K562 (cell line): ENCODE measurements at regions not wholly inside any gene's neighbourhood (a gene's known extent, or its start where the extent isn't known, plus 50 kb on each side); places are given as distances from the start of the nearest gene placed in this dataset.

Experiments
- ATAC-seq: fragments of 200-7000 bp; cut with Tn5 transposase; 3 replicates; pipeline ENCODE4 v1.9.1; 2020; ENCODE audit warnings: moderate library complexity
- BruUV-seq: library from RNA; stranded (reverse); fragments of 400-500 nt; replicated peaks from 2 replicates; lab custom pipeline; 2021; lab: Mats Ljungman, UMichigan
- CTCF ChIA-PET: fragments of 300-600 bp; formaldehyde crosslinking; extraction: SDS; loops from one replicate; lab custom pipeline; 2021; ENCODE audit warnings: low intra/inter-chr PET ratio; lab: Yijun Ruan, JAX
- POLR2A ChIA-PET: fragments of 300-600, 350-650 bp; sonication (Branson Sonifier 250); formaldehyde crosslinking; extraction: SDS; loops from one replicate; lab custom pipeline; 2021; ENCODE audit warnings: antibody characterized with exemption, inconsistent platforms; lab: Yijun Ruan, JAX
- DNase-seq, 4 experiments: peaks; one replicate each; pipeline versions ENCODE4 v3.0.0 to v3.0.0-alpha.2; 2011 to 2018; ENCODE audit warnings: low spot score in 3 of 4, mixed read lengths in 3 of 4; ENCODE audit errors: extremely low read depth in 1 of 4
- FAIRE-seq: peaks from 2 replicates; lab custom pipeline; 2011; peaks lifted over from hg19 to GRCh38; lab: Jason Lieb, UNC
- H2AFZ ChIP-seq: 2 replicates; pipeline ENCODE4 v1.6.0; 2011; ENCODE audit warnings: low read depth, low read length, control low read depth, inconsistent platforms
- H3K27ac ChIP-seq: fragments of 200-600 bp; 3 replicates; pipeline ENCODE4 v1.8.0; 2011; ENCODE audit warnings: low read depth, mild to moderate bottlenecking, control low read depth, inconsistent platforms, low read length, moderate library complexity, mixed read lengths; ENCODE audit errors: extremely low read depth
- H3K27me3 ChIP-seq, 2 experiments: fragments of 300-600 bp in 1 of 2; 2 replicates in 1 of 2; 3 replicates in 1 of 2; pipeline versions ENCODE4 v1.6.0 to v1.8.0; 2011; ENCODE audit warnings: inconsistent platforms in 2 of 2, low read length in 2 of 2, mild to moderate bottlenecking in 1 of 2, mixed read lengths in 1 of 2, moderate library complexity in 1 of 2; ENCODE audit not compliant: control insufficient read depth in 2 of 2, insufficient read depth in 2 of 2
- H3K36me3 ChIP-seq: fragments of 300-600 bp; 3 replicates; pipeline ENCODE4 v1.8.0; 2011; ENCODE audit warnings: mild to moderate bottlenecking, low read length, inconsistent platforms; ENCODE audit not compliant: control insufficient read depth, insufficient read depth
- H3K4me1 ChIP-seq, 2 experiments: fragments of 200-600 bp in 1 of 2; replicated peaks in 1 of 2; 2 replicates in 1 of 2; 3 replicates in 1 of 2; pipeline versions ENCODE4 v1.5.1 to v1.8.0; 2011; ENCODE audit warnings: inconsistent platforms in 2 of 2, low read length in 2 of 2, mild to moderate bottlenecking in 1 of 2, mixed read lengths in 1 of 2, moderate library complexity in 1 of 2; ENCODE audit not compliant: control insufficient read depth in 2 of 2, insufficient read depth in 2 of 2
- H3K4me2 ChIP-seq: 2 replicates; pipeline ENCODE4 v1.6.1; 2011; ENCODE audit warnings: low read length, control low read depth, inconsistent platforms, mixed read lengths; ENCODE audit not compliant: insufficient read depth
- H3K4me3 ChIP-seq: fragments of 200-600 bp; sonication (generic), shearing (Covaris generic); 2 replicates; pipeline ENCODE4 v1.5.1; 2016; ENCODE audit warnings: control low read depth, inconsistent platforms
- H3K79me2 ChIP-seq: fragments of 200-600 bp; 3 replicates; pipeline ENCODE4 v1.8.0; 2011; ENCODE audit warnings: low read length, inconsistent platforms; ENCODE audit not compliant: control insufficient read depth, insufficient read depth
- H3K9ac ChIP-seq, 2 experiments: 2 replicates each; pipeline versions ENCODE4 v1.6.0 to v1.6.1; 2011; ENCODE audit warnings: low read depth in 2 of 2, low read length in 2 of 2, control low read depth in 1 of 2, inconsistent platforms in 1 of 2, mild to moderate bottlenecking in 1 of 2, mixed read lengths in 1 of 2; ENCODE audit not compliant: insufficient read depth in 1 of 2
- H3K9me1 ChIP-seq: one replicate; pipeline ENCODE4 v1.6.0; 2011; ENCODE audit warnings: inconsistent platforms, mild to moderate bottlenecking, low read length, moderate library complexity; ENCODE audit not compliant: control insufficient read depth, insufficient read depth
- H3K9me3 ChIP-seq: replicated peaks from 2 replicates; pipeline ENCODE4 v1.5.1; 2011; ENCODE audit warnings: low read depth, low read length, inconsistent platforms; ENCODE audit not compliant: control insufficient read depth, insufficient read depth
- H4K20me1 ChIP-seq: replicated peaks from 2 replicates; pipeline ENCODE4 v1.6.1; 2011; ENCODE audit warnings: low read length, inconsistent platforms, mixed read lengths; ENCODE audit not compliant: control insufficient read depth, insufficient read depth
- BCOR ChIP-seq: fragments of 450-650 bp; IDR thresholded peaks from 2 replicates; pipeline ENCODE4 v1.6.1; 2016
- CEBPG ChIP-seq, 3 experiments: fragments of 200-800 bp in 1 of 3; sonication (Bioruptor generic) in 1 of 3; sonication (generic) in 1 of 3; formaldehyde crosslinking in 1 of 3; IDR thresholded peaks in 2 of 3; conservative IDR thresholded peaks in 1 of 3; 2 replicates each; pipeline versions ENCODE4 v1.6.1 to v1.8.0; 2016 to 2022; ENCODE audit warnings: missing compliant biosample characterization in 2 of 3, missing genetic modification characterization in 2 of 3, mild to moderate bottlenecking in 1 of 3, missing genetic modification reagents in 1 of 3
- GTF2A2 ChIP-seq: IDR thresholded peaks from 2 replicates; pipeline ENCODE4 v1.6.1; 2016; ENCODE audit warnings: mild to moderate bottlenecking, missing genetic modification characterization, missing compliant biosample characterization
- HDGF ChIP-seq: fragments of 450-650 bp; IDR thresholded peaks from 2 replicates; pipeline ENCODE4 v1.6.1; 2016
- IRF2 ChIP-seq: sonication (generic); formaldehyde crosslinking; IDR thresholded peaks from 2 replicates; pipeline ENCODE4 v1.8.1; 2022; ENCODE audit warnings: mild to moderate bottlenecking, missing genetic modification reagents
- PHB2 ChIP-seq: fragments of 450-650 bp; IDR thresholded peaks from 2 replicates; pipeline ENCODE4 v1.6.1; 2017; ENCODE audit warnings: low read depth
- POLR2H ChIP-seq: IDR thresholded peaks from 2 replicates; pipeline ENCODE4 v1.6.1; 2016; ENCODE audit warnings: missing genetic modification characterization, low read depth, mild to moderate bottlenecking, control low read depth, missing compliant biosample characterization, moderate library complexity
- PTTG1 ChIP-seq: fragments of 450-650 bp; IDR thresholded peaks from 2 replicates; pipeline ENCODE4 v1.6.1; 2016; ENCODE audit warnings: low read depth, mild to moderate bottlenecking, missing genetic modification characterization, missing compliant biosample characterization
- TAF9B ChIP-seq: fragments of 450-650 bp; IDR thresholded peaks from 2 replicates; pipeline ENCODE4 v1.6.1; 2018; ENCODE audit warnings: mild to moderate bottlenecking; ENCODE audit not compliant: partially characterized antibody
- XRCC3 ChIP-seq: fragments of 450-650 bp; IDR thresholded peaks from 2 replicates; pipeline ENCODE4 v1.6.1; 2017; ENCODE audit warnings: mild to moderate bottlenecking, moderate library complexity
- ZNF140 ChIP-seq: fragments of 250-450 bp; sonication (Bioruptor Pico); IDR thresholded peaks from 2 replicates; pipeline ENCODE4 v1.8.0; 2021; ENCODE audit warnings: moderate library complexity, mild to moderate bottlenecking, inconsistent platforms
- ZNF174 ChIP-seq: fragments of 250-450 bp; sonication (Bioruptor Pico); IDR thresholded peaks from 2 replicates; pipeline ENCODE4 v1.4.0; 2020; ENCODE audit warnings: mild to moderate bottlenecking
- ZNF384 ChIP-seq: IDR thresholded peaks from 2 replicates; pipeline ENCODE4 v1.6.1; 2012; ENCODE audit warnings: low read depth, low read length, improper control_type of control experiment
- ZNF408 ChIP-seq: fragments of 250-450 bp; sonication (Bioruptor Pico); IDR thresholded peaks from 2 replicates; pipeline ENCODE4 v1.4.0; 2020; ENCODE audit warnings: low read depth, mild to moderate bottlenecking, moderate library complexity
- ZSCAN29 ChIP-seq: fragments of 450-650 bp; IDR thresholded peaks from 2 replicates; pipeline ENCODE4 v1.6.1; 2017
- in situ Hi-C: fragments of 300-500 bp; cut with MboI; formaldehyde crosslinking; loops from 4 replicates; pipeline ENCODE4 v1.15.0; 2018; ENCODE audit warnings: inconsistent platforms, mixed read lengths
- intact Hi-C: fragments of 100-400 bp; cut with micrococcal nuclease; formaldehyde crosslinking; loops from 2 replicates; pipeline ENCODE4 v1.14.2; 2022
- TF ChIP-seq, protein P1 (sequence below), 2 experiments: fragments of 200-800 bp in 1 of 2; sonication (Bioruptor generic) in 1 of 2; sonication (generic) in 1 of 2; formaldehyde crosslinking in 1 of 2; IDR thresholded peaks in 1 of 2; conservative IDR thresholded peaks in 1 of 2; 2 replicates each; pipeline versions ENCODE4 v1.5.0 to v1.6.1; 2016 to 2020; ENCODE audit warnings: missing compliant biosample characterization in 1 of 2, missing genetic modification characterization in 1 of 2, missing genetic modification reagents in 1 of 2
- TF ChIP-seq, protein P2 (sequence below): fragments of 250-450 bp; sonication (Bioruptor Pico); IDR thresholded peaks from 2 replicates; pipeline ENCODE4 v1.5.0; 2022; ENCODE audit warnings: mild to moderate bottlenecking
- TF ChIP-seq, protein P3 (sequence below): fragments of 450-650 bp; formaldehyde crosslinking; IDR thresholded peaks from 2 replicates; pipeline ENCODE4 v1.4.0; 2022; ENCODE audit warnings: missing genetic modification characterization

DNA sequence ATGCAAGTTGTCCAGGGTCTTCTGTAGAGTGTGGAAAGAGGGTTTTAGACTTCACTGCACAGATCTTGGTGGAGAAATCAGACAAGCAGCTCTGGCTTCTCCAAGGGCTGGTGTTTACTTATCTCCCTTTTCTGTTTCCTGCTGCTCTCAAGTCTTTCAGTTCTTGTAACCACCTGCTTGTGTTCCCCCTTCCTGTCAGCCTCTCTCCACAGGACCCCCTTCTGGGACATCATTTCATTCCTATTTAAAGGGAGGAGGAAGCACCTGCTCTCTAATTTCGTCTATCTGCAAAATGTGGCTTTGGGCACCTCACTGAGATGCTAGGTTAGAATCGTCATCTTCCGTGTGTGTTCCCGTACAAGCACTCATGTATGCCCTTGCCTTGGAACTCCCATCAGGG, 636.2 kb downstream of the MTRR start (continued):
- TF ChIP-seq, protein P1, sequence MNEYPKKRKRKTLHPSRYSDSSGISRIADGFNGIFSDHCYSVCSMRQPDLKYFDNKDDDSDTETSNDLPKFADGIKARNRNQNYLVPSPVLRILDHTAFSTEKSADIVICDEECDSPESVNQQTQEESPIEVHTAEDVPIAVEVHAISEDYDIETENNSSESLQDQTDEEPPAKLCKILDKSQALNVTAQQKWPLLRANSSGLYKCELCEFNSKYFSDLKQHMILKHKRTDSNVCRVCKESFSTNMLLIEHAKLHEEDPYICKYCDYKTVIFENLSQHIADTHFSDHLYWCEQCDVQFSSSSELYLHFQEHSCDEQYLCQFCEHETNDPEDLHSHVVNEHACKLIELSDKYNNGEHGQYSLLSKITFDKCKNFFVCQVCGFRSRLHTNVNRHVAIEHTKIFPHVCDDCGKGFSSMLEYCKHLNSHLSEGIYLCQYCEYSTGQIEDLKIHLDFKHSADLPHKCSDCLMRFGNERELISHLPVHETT (CRISPR knock-in tag; conservative IDR thresholded peaks at IDR 0.05 in 1 of 2, IDR thresholded peaks at IDR 0.05 in 1 of 2): no peak
- no peak for TF ChIP-seq XRCC3
- TF ChIP-seq, all 486 proteins: peak for 0

DNA sequence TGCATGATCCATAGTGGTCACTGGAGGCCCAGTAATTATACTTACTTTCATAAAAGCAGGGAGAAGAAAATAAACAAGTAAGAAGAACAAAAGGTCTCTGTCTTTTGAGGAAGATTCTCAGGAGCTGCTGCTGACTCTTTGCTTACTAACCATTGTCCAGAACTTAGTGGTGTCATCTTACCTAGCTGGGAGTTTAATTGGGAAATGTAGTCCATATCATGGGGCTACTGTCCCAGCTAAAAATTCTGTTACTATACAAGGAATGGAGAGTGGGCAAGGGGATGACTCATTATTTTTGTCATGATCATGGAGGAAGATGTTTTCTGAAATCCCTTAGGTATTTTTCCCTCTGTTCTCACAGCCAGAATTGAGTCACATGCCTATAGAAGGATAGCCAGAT, 639.3 kb downstream of the MTRR start:
- DNase-seq: no peak
- POLR2A ChIA-PET: no interaction called here
- Histone ChIP-seq H3K79me2 (no peaks in the 10 kb centered on the region), H3K9ac (no peak overlapping the region), H4K20me1 (no peaks in the 10 kb centered on the region), H3K36me3 (no peaks in the 10 kb centered on the region), H3K4me1 (no peaks in the 10 kb centered on the region)
- ATAC-seq: no peak
- in situ Hi-C loops: no loop called here
- TF ChIP-seq ZNF140 (CRISPR knock-in tag) (no peak), PTTG1 (no peak), ZNF408 (CRISPR knock-in tag) (no peak), IRF2 (no peak), ZNF384 (no peak), TAF9B (no peak), HDGF (no peak), ZNF174 (CRISPR knock-in tag) (no peak), ZSCAN29 (no peak), PHB2 (no peak), GTF2A2 (no peak), BCOR (no peak), CEBPG (CRISPR knock-in tag; IDR thresholded peaks at IDR 0.05) (no peak), CEBPG (tag; conservative IDR thresholded peaks at IDR 0.05 in 1 of 2, IDR thresholded peaks at IDR 0.05 in 1 of 2) (no peak), POLR2H (tag) (no peak)
- TF ChIP-seq, protein P2, sequence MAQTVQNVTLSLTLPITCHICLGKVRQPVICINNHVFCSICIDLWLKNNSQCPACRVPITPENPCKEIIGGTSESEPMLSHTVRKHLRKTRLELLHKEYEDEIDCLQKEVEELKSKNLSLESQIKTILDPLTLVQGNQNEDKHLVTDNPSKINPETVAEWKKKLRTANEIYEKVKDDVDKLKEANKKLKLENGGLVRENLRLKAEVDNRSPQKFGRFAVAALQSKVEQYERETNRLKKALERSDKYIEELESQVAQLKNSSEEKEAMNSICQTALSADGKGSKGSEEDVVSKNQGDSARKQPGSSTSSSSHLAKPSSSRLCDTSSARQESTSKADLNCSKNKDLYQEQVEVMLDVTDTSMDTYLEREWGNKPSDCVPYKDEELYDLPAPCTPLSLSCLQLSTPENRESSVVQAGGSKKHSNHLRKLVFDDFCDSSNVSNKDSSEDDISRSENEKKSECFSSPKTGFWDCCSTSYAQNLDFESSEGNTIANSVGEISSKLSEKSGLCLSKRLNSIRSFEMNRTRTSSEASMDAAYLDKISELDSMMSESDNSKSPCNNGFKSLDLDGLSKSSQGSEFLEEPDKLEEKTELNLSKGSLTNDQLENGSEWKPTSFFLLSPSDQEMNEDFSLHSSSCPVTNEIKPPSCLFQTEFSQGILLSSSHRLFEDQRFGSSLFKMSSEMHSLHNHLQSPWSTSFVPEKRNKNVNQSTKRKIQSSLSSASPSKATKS (CRISPR knock-in tag): no peak
- TF ChIP-seq, protein P3, sequence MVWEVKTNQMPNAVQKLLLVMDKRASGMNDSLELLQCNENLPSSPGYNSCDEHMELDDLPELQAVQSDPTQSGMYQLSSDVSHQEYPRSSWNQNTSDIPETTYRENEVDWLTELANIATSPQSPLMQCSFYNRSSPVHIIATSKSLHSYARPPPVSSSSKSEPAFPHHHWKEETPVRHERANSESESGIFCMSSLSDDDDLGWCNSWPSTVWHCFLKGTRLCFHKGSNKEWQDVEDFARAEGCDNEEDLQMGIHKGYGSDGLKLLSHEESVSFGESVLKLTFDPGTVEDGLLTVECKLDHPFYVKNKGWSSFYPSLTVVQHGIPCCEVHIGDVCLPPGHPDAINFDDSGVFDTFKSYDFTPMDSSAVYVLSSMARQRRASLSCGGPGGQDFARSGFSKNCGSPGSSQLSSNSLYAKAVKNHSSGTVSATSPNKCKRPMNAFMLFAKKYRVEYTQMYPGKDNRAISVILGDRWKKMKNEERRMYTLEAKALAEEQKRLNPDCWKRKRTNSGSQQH (CRISPR knock-in tag): no peak
- TF ChIP-seq, all 486 proteins: peak for 0
- no peak for FAIRE-seq
- H2AFZ ChIP-seq: no peak overlapping the region
- BruUV-seq: no TSS peak
- intact Hi-C loops: no loop called here
- H3K27me3 ChIP-seq: no peaks in the 10 kb centered on the region
- no peak overlapping the region for H3K27ac ChIP-seq
- H3K9me1 ChIP-seq: no peaks in the 10 kb centered on the region
- H3K4me3 ChIP-seq: no peak overlapping the region
- H3K9me3 ChIP-seq: no peaks in the 10 kb centered on the region
- CTCF ChIA-PET: no interaction called here
- no peak overlapping the region for H3K4me2 ChIP-seq
